ENCODE measurements at regions not wholly inside any gene's neighbourhood (a gene's known extent, or its start where the extent isn't known, plus 50 kb on each side); places are given as distances from the start of the nearest gene placed in this dataset.

DNA sequence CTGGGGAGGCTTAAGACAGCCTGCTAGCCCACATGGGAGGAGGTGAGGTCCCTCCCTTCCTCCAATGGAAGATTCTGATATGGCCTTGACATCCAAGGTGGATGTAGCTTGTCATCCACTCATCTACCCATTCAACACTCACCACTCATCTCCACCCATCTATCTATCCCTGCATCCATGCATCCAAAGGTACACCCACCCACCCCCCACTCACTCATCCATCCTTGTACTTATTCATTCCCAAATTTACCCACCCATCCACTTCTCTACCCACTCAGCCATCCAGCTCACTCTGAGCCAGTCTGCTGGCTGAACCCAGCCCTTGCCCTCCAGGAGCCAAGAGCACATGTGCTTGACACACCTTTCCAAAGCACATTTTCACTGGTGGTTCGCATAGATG is 189.7 kb downstream of the TLE3 start:
- H3K36me3 ChIP-seq (ENCODE audit: control insufficient read depth, insufficient read depth, low read length), result no peaks in the 10 kb centered on the region
- H2BK5ac ChIP-seq (ENCODE audit: low read depth, low read length, poor library complexity, severe bottlenecking), result no peak overlapping the region
- no peak overlapping the region for H3K4ac ChIP-seq (ENCODE audit: low read depth, low read length)
- DNase-seq (no peak), ATAC-seq (ENCODE audit: low read depth) (no peak)
- H3K79me1 ChIP-seq (ENCODE audit: low read depth in 1 of 2, low read length in 2 of 2), result no peaks in the 10 kb centered on the region
- intact Hi-C loops (cut with micrococcal nuclease), result no loop called here
- ChIA-PET POLR2A (ENCODE audit: unreplicated experiment) (no interaction called here), CTCF (no interaction called here)
- no peak overlapping the region for H2BK120ac ChIP-seq (ENCODE audit: low read depth, low read length)
- TF ChIP-seq CEBPB (IDR thresholded peaks at IDR 0.05; ENCODE audit: low read depth, low read length) (no peak), RFX5 (IDR thresholded peaks at IDR 0.05; ENCODE audit: low read depth, low read length) (no peak), RAD21 (IDR thresholded peaks at IDR 0.05; ENCODE audit: low read length) (no peak)
- TF ChIP-seq, protein P1, sequence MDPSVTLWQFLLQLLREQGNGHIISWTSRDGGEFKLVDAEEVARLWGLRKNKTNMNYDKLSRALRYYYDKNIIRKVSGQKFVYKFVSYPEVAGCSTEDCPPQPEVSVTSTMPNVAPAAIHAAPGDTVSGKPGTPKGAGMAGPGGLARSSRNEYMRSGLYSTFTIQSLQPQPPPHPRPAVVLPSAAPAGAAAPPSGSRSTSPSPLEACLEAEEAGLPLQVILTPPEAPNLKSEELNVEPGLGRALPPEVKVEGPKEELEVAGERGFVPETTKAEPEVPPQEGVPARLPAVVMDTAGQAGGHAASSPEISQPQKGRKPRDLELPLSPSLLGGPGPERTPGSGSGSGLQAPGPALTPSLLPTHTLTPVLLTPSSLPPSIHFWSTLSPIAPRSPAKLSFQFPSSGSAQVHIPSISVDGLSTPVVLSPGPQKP (IDR thresholded peaks at IDR 0.05; ENCODE audit: borderline replicate concordance, low read depth, low read length), result no peak
- in situ Hi-C loops (cut with MboI; ENCODE audit: low sequenced_read_pairs), result no loop called here
- WGBS, 2 experiments (ENCODE audit: extremely low coverage in 2 of 2, insufficient read length in 1 of 2), result no CpG with 5 or more reads among the region's 1 CpG
- H3K23ac ChIP-seq (ENCODE audit: low read depth, low read length), result no peak overlapping the region
- peaks cover 36% of the 10 kb centered on the region for H3K27me3 ChIP-seq (ENCODE audit: control insufficient read depth, insufficient read depth, low read length)
- no peaks in the 10 kb centered on the region for H4K20me1 ChIP-seq (ENCODE audit: insufficient read depth, low read length)
- H3K18ac ChIP-seq (ENCODE audit: low read depth, low read length), result no peak overlapping the region
- H4K5ac ChIP-seq (ENCODE audit: low read depth, low read length), result no peak overlapping the region
- no peak overlapping the region for H3K56ac ChIP-seq (ENCODE audit: extremely low read depth, insufficient read depth, low read length)
- H4K91ac ChIP-seq (ENCODE audit: insufficient read depth, low read depth, low read length), result no peak overlapping the region
- H4K8ac ChIP-seq (ENCODE audit: low read depth in 2 of 2, low read length in 2 of 2), result no peak overlapping the region
- H2BK15ac ChIP-seq (ENCODE audit: low read depth, low read length), result no peak overlapping the region
- dilution Hi-C loops (cut with HindIII; ENCODE audit: low sequenced_read_pairs, unreplicated experiment), result no loop called here
- no peak overlapping the region for H3K14ac ChIP-seq (replicated peaks; ENCODE audit: low read depth, low read length)
- no peak overlapping the region for H3K4me3 ChIP-seq (ENCODE audit: insufficient read depth, low read depth, low read length)
- H3K9me1 ChIP-seq (ENCODE audit: insufficient read depth, low read length), result no peaks in the 10 kb centered on the region
- no TSS peak for BruUV-seq (replicated peaks)
- H2AK5ac ChIP-seq (ENCODE audit: low read depth, low read length), result no peak overlapping the region
- no peak overlapping the region for H3K4me2 ChIP-seq (ENCODE audit: low read depth, low read length)
- no peak overlapping the region for H3K9ac ChIP-seq (ENCODE audit: low read depth, low read length)
- no peak overlapping the region for H3K27ac ChIP-seq (ENCODE audit: insufficient read depth, low read length)
- no peak overlapping the region for H2AFZ ChIP-seq (replicated peaks; ENCODE audit: low read length, poor library complexity)
- no peak overlapping the region for H2BK20ac ChIP-seq (ENCODE audit: low read depth, low read length)
- H2AK9ac ChIP-seq (replicated peaks; ENCODE audit: low read depth, low read length, poor library complexity), result no peak overlapping the region
- H3K9me3 ChIP-seq (ENCODE audit: control insufficient read depth, insufficient read depth, low read length), result peaks cover 3% of the 10 kb centered on the region; the same call in 1 of the 2 replicates
- H3K4me1 ChIP-seq (ENCODE audit: control insufficient read depth, insufficient read depth, low read length), result peaks cover 11% of the 10 kb centered on the region
